Colonic mucosa (tissue), 4 donors: ENCODE measurements at regions not wholly inside any gene's neighbourhood (a gene's known extent, or its start where the extent isn't known, plus 50 kb on each side); places are given as distances from the start of the nearest gene placed in this dataset.

Experiments used
- DNase-seq: peaks from one replicate; pipeline ENCODE4 v3.0.0-alpha.2; 2020
- H3K27ac ChIP-seq: fragments of 200-600 bp; one replicate; pipeline ENCODE4 v1.8.0; 2021
- H3K27me3 ChIP-seq: fragments of 200-600 bp; one replicate; pipeline ENCODE4 v1.8.0; 2021
- H3K36me3 ChIP-seq: fragments of 200-600 bp; one replicate; pipeline ENCODE4 v1.8.0; 2021
- H3K4me1 ChIP-seq: fragments of 200-600 bp; one replicate; pipeline ENCODE4 v1.8.0; 2021; ENCODE audit warnings: mild to moderate bottlenecking
- H3K4me3 ChIP-seq: fragments of 200-600 bp; one replicate; pipeline ENCODE4 v1.8.0; 2021
- H3K9ac ChIP-seq, 2 donors: one replicate each; pipeline ENCODE4 v1.7.0; 2013; ENCODE audit warnings: control low read depth in 2 of 2, low read depth in 2 of 2, low read length in 2 of 2
- H3K9me3 ChIP-seq: fragments of 200-600 bp; one replicate; pipeline ENCODE4 v1.8.0; 2021
- intact Hi-C: fragments of 100-400 bp; cut with DNase I; formaldehyde crosslinking; loops from one replicate; pipeline ENCODE4 v1.14.1; 2022
- TF ChIP-seq, protein P1 (sequence below): fragments of 200-600 bp; IDR thresholded peaks from one replicate; pipeline ENCODE4 v1.8.0; 2022; ENCODE audit warnings: antibody characterized with exemption, mild to moderate bottlenecking
- donor health status: healthy.
- donor health status: DM: no; HTN: no; CAD: no.
- donor health status: DM: no; HTN: no; CAD: no.

DNA sequence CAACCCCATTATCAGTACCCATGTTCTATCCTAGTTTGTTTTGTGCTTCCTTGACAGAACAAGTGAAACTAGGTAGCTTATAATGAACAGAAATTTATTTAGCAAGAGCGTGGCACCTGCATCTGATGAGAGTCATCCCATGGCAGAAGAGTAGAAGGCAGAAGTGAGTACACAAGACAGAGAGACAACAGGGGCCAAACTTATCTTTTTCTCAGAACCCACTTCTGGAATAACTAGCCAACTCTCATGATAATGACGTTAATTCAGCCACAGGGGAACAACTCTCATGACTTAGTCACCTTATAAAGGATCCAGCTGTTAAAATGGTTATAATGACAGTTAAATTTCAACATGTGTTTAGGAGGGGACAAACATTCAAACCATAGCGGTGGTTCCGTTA, 644.9 kb downstream of the TECRL start:
- Histone ChIP-seq H3K36me3 (no peaks in the 10 kb centered on the region), H3K27me3 (no peaks in the 10 kb centered on the region), H3K4me3 (no peak overlapping the region), H3K9ac (no peak overlapping the region), H3K4me1 (no peaks in the 10 kb centered on the region), H3K9me3 (no peaks in the 10 kb centered on the region), H3K27ac (no peak overlapping the region)
- no peak for DNase-seq
- intact Hi-C loops = no loop called here
- TF ChIP-seq, protein P1, sequence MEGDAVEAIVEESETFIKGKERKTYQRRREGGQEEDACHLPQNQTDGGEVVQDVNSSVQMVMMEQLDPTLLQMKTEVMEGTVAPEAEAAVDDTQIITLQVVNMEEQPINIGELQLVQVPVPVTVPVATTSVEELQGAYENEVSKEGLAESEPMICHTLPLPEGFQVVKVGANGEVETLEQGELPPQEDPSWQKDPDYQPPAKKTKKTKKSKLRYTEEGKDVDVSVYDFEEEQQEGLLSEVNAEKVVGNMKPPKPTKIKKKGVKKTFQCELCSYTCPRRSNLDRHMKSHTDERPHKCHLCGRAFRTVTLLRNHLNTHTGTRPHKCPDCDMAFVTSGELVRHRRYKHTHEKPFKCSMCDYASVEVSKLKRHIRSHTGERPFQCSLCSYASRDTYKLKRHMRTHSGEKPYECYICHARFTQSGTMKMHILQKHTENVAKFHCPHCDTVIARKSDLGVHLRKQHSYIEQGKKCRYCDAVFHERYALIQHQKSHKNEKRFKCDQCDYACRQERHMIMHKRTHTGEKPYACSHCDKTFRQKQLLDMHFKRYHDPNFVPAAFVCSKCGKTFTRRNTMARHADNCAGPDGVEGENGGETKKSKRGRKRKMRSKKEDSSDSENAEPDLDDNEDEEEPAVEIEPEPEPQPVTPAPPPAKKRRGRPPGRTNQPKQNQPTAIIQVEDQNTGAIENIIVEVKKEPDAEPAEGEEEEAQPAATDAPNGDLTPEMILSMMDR = no peak

DNA sequence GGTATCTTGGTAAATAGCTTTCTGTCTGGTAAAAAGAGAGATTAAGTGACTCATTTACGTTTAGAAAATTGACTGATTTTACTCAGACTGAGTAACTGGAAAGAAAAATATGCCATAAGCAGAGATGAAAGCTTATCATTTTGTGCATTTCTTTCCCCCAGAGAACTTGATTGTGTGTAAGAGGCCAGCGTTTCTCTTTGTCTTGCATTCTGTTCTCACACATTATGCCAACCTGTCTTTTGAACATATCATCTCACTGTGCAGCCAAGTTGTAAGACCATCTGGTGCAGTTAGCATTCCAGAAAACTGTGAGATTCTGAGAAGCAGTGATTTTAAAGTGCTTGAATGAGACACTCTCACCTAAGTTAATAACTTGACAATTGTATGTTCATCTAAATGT, 651.3 kb downstream of the TECRL start:
- Histone ChIP-seq H3K27ac (no peak overlapping the region), H3K4me3 (no peak overlapping the region), H3K27me3 (no peaks in the 10 kb centered on the region), H3K4me1 (no peaks in the 10 kb centered on the region), H3K9ac (no peak overlapping the region), H3K36me3 (no peaks in the 10 kb centered on the region), H3K9me3 (no peaks in the 10 kb centered on the region)
- no peak for DNase-seq
- intact Hi-C loops = no loop called here
- TF ChIP-seq, protein P1 = no peak

DNA sequence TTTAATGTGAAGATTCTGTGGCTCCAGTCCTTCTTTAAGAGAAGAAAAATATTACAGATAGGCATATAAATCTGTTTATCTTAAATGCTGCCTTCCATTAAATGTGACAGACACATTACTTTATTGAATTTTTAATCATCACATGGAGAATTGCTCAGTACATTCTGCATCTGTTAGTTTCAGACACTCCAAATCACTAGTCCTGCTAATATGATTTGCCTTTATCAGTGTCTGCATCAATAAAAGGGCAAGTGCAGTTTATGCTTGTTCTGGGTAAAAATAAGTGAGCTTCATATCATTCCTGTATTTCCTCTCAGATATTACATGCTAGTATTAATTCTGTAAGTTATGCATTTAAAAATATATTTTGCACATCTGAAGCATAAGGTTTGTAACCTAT, 666.4 kb downstream of the TECRL start:
- Histone ChIP-seq H3K4me3 (no peak overlapping the region), H3K27ac (no peak overlapping the region), H3K9ac (no peak overlapping the region), H3K9me3 (no peaks in the 10 kb centered on the region), H3K36me3 (no peaks in the 10 kb centered on the region), H3K27me3 (no peaks in the 10 kb centered on the region), H3K4me1 (no peaks in the 10 kb centered on the region)
- DNase-seq = no peak
- TF ChIP-seq, protein P1 = no peak
- intact Hi-C loops = no loop called here

GRCh38 chr4:63729519-63729918, 679.7 kb downstream of the TECRL start:
- Histone ChIP-seq H3K9me3 (no peaks in the 10 kb centered on the region), H3K4me3 (no peak overlapping the region), H3K9ac (no peak overlapping the region), H3K27me3 (no peaks in the 10 kb centered on the region), H3K4me1 (no peaks in the 10 kb centered on the region), H3K27ac (no peak overlapping the region), H3K36me3 (no peaks in the 10 kb centered on the region)
- intact Hi-C loops = no loop called here
- DNase-seq = no peak
- TF ChIP-seq, protein P1 = no peak

- H3K36me3 ChIP-seq = no peaks in the 10 kb centered on the region
- DNase-seq = no peak
- H3K27ac ChIP-seq = no peak overlapping the region
- H3K9me3 ChIP-seq = no peaks in the 10 kb centered on the region
- TF ChIP-seq, protein P1 = no peak
- no peaks in the 10 kb centered on the region for H3K27me3 ChIP-seq
- no peak overlapping the region for H3K4me3 ChIP-seq
- H3K4me1 ChIP-seq = no peaks in the 10 kb centered on the region
- intact Hi-C loops = no loop called here
- H3K9ac ChIP-seq = no peak overlapping the region
These were observed 680.6 kb downstream of the TECRL start for GRCh38 chr4:63728480-63729177.
